GM10266 (cell line): ENCODE measurements at regions not wholly inside any gene's neighbourhood (a gene's known extent, or its start where the extent isn't known, plus 50 kb on each side); places are given as distances from the start of the nearest gene placed in this dataset.
"Not testable (repeated sequence)": the region's sequence is repeated elsewhere in the genome, so short reads cannot be mapped to it uniquely, and the experiment has no call there.

Experiments used
- DNase-seq: peaks from one replicate; pipeline ENCODE4 v3.0.0; 2012; ENCODE audit errors: extremely low spot score
- CTCF ChIP-seq: IDR thresholded peaks from 2 replicates; pipeline ENCODE4 v1.5.1; 2012; ENCODE audit warnings: mild to moderate bottlenecking, low read depth; ENCODE audit not compliant: control insufficient read depth, insufficient read depth; ENCODE audit errors: missing control alignments

GRCh38 chr17:30631651-30632050 lies 154.4 kb downstream of the GOSR1 start:
- DNase-seq, result not testable (repeated sequence)

GRCh38 chr17:30625380-30625779 lies 148.2 kb downstream of the GOSR1 start:
- DNase-seq, result not testable (repeated sequence)

- not testable (repeated sequence) for DNase-seq
Measured at GRCh38 chr17:30624180-30624579, 147.0 kb downstream of the GOSR1 start.

GRCh38 chr17:30609682-30610081 lies 132.5 kb downstream of the GOSR1 start:
- DNase-seq, result not testable (repeated sequence)

- no peak for TF ChIP-seq CTCF
- no peak for DNase-seq
Measured at GRCh38 chr17:30605523-30605922, 128.3 kb downstream of the GOSR1 start.

GRCh38 chr17:30605027-30605426 lies 127.8 kb downstream of the GOSR1 start:
- no peak for DNase-seq
- TF ChIP-seq CTCF, result no peak

GRCh38 chr17:30602396-30602795 lies 125.2 kb downstream of the GOSR1 start:
- DNase-seq, result not testable (repeated sequence)

- DNase-seq, result not testable (repeated sequence)
Measured at GRCh38 chr17:30601984-30602383, 124.8 kb downstream of the GOSR1 start.

GRCh38 chr17:30600830-30601494 lies 123.8 kb downstream of the GOSR1 start:
- no peak for TF ChIP-seq CTCF
- DNase-seq, result peak; percentile 50

- TF ChIP-seq CTCF, result peak; percentile 45
- peak; percentile 89 for DNase-seq
Measured at GRCh38 chr17:30600060-30600829, 123.0 kb downstream of the GOSR1 start.
